ENCODE measurements at regions not wholly inside any gene's neighbourhood (a gene's known extent, or its start where the extent isn't known, plus 50 kb on each side); places are given as distances from the start of the nearest gene placed in this dataset.
A peak's percentile ranks its signal among the peaks of the same experiment; 100 is the strongest.
"Not testable (repeated sequence)": the region's sequence is repeated elsewhere in the genome, so short reads cannot be mapped to it uniquely, and the experiment has no call there.

- no peak for DNase-seq (ENCODE audit: low read depth in 3 of 3)
These were observed 55.0 kb upstream of the PAK3 start for GRCh38 chrX:111041018-111041462.

- no peak for DNase-seq (ENCODE audit: low read depth in 3 of 3)
These were observed 55.5 kb upstream of the PAK3 start for GRCh38 chrX:111040377-111041017.

GRCh38 chrX:111039606-111040005 is 56.4 kb upstream of the PAK3 start:
- DNase-seq (ENCODE audit: low read depth in 3 of 3): no peak

GRCh38 chrX:111035991-111036390 is 60.0 kb upstream of the PAK3 start:
- DNase-seq (ENCODE audit: low read depth in 3 of 3): no peak

GRCh38 chrX:111035256-111035655 is 60.7 kb upstream of the PAK3 start:
- DNase-seq (ENCODE audit: low read depth in 3 of 3): no peak

GRCh38 chrX:111022998-111023397 is 73.0 kb upstream of the PAK3 start:
- not testable (repeated sequence) for DNase-seq (ENCODE audit: low read depth in 3 of 3)

GRCh38 chrX:111020283-111020682 is 75.7 kb upstream of the PAK3 start:
- DNase-seq (ENCODE audit: low read depth in 3 of 3): no peak

- DNase-seq (ENCODE audit: low read depth in 3 of 3): no peak
These were observed 82.1 kb upstream of the PAK3 start for GRCh38 chrX:111013778-111014455.

GRCh38 chrX:111010111-111010510 is 85.9 kb upstream of the PAK3 start:
- no peak for DNase-seq (ENCODE audit: low read depth in 3 of 3)

- DNase-seq (ENCODE audit: low read depth in 3 of 3): no peak
These were observed 86.7 kb upstream of the PAK3 start for GRCh38 chrX:111009256-111009655.

GRCh38 chrX:111008126-111008525 is 87.9 kb upstream of the PAK3 start:
- no peak for DNase-seq (ENCODE audit: low read depth in 3 of 3)

- no peak for DNase-seq (ENCODE audit: low read depth in 3 of 3)
These were observed 88.8 kb upstream of the PAK3 start for GRCh38 chrX:111007238-111007637.

- no peak for DNase-seq (ENCODE audit: low read depth in 3 of 3)
These were observed 89.9 kb upstream of the PAK3 start for GRCh38 chrX:111006116-111006515.

GRCh38 chrX:111005166-111005565 is 90.8 kb upstream of the PAK3 start:
- DNase-seq (ENCODE audit: low read depth in 3 of 3): no peak

- DNase-seq (ENCODE audit: low read depth in 3 of 3): no peak
These were observed 92.9 kb upstream of the PAK3 start for GRCh38 chrX:111003118-111003517.

- peak in 1 of 3 donors; percentile 4 for DNase-seq (ENCODE audit: low read depth in 3 of 3)
These were observed 103.4 kb upstream of the PAK3 start for GRCh38 chrX:110992611-110993010.

GRCh38 chrX:110989869-110990268 is 106.1 kb upstream of the PAK3 start:
- no peak for DNase-seq (ENCODE audit: low read depth in 3 of 3)

- no peak for DNase-seq (ENCODE audit: low read depth in 3 of 3)
These were observed 106.5 kb upstream of the PAK3 start for GRCh38 chrX:110989447-110989846.

GRCh38 chrX:110987292-110987691 is 108.7 kb upstream of the PAK3 start:
- no peak for DNase-seq (ENCODE audit: low read depth in 3 of 3)

GRCh38 chrX:110985470-110985869 is 110.5 kb upstream of the PAK3 start:
- DNase-seq (ENCODE audit: low read depth in 3 of 3): no peak

- no peak for DNase-seq (ENCODE audit: low read depth in 3 of 3)
These were observed 113.0 kb upstream of the PAK3 start for GRCh38 chrX:110983024-110983423.

GRCh38 chrX:110966839-110967238 is 129.2 kb upstream of the PAK3 start:
- DNase-seq (ENCODE audit: low read depth in 3 of 3): no peak

GRCh38 chrX:110966091-110966454 is 129.9 kb upstream of the PAK3 start:
- no peak for DNase-seq (ENCODE audit: low read depth in 3 of 3)

Data from stimulated activated CD4-positive, alpha-beta T cell treated with anti-CD3 and anti-CD28 coated beads, TNF-alpha, amount 100 ng/mL, for 48 hours (primary cell).